GM12878 (cell line): ENCODE measurements at regions not wholly inside any gene's neighbourhood (a gene's known extent, or its start where the extent isn't known, plus 50 kb on each side); places are given as distances from the start of the nearest gene placed in this dataset.

ENCODE experiments used
- ATAC-seq: fragments of 200-7000 bp; cut with Tn5 transposase; 3 replicates; pipeline ENCODE4 v1.9.1; 2020; ENCODE audit warnings: mild to moderate bottlenecking, moderate library complexity
- BruUV-seq: library from RNA; stranded (reverse); fragments of 400-500 nt; replicated peaks from 2 replicates; lab custom pipeline; 2021; lab: Mats Ljungman, UMichigan
- CTCF ChIA-PET: fragments of 300-600 bp; sonication (Branson Sonifier 250); formaldehyde crosslinking; extraction: SDS; loops from one replicate; lab custom pipeline; 2021; ENCODE audit warnings: inconsistent platforms; lab: Yijun Ruan, JAX
- POLR2A ChIA-PET: fragments of 350-600 bp; formaldehyde crosslinking; extraction: SDS; loops from one replicate; lab custom pipeline; 2021; ENCODE audit warnings: inconsistent platforms; lab: Charles Lee
- RAD21 ChIA-PET: fragments of 300-600 bp; sonication (Branson Sonifier 250); formaldehyde crosslinking; loops from one replicate; lab custom pipeline; 2023; ENCODE audit warnings: antibody characterized with exemption; ENCODE audit not compliant: unreplicated experiment; lab: Charles Lee
- SMC1A ChIA-PET: fragments of 300-600 bp; sonication (Branson Sonifier 250); formaldehyde crosslinking; loops from one replicate; lab custom pipeline; 2023; ENCODE audit not compliant: unreplicated experiment, uncharacterized antibody; lab: Charles Lee
- DNase-seq: peaks from one replicate; pipeline ENCODE4 v3.0.0-alpha.2; 2011; ENCODE audit warnings: low read depth, low spot score
- FAIRE-seq: peaks from 3 replicates; lab custom pipeline; 2011; peaks lifted over from hg19 to GRCh38; lab: Jason Lieb, UNC
- H2AFZ ChIP-seq: 2 replicates; pipeline ENCODE4 v1.6.0; 2011; ENCODE audit warnings: low read depth, low read length, control low read depth; ENCODE audit not compliant: control insufficient read depth
- H3K27ac ChIP-seq: 2 replicates; pipeline ENCODE4 v1.5.1; 2011; ENCODE audit warnings: control low read depth; ENCODE audit not compliant: control insufficient read depth, insufficient read depth
- H3K27me3 ChIP-seq, 2 experiments: replicated peaks in 1 of 2; 2 replicates each; pipeline versions ENCODE4 v1.6.0 to v1.6.1; 2011; ENCODE audit warnings: low read length in 1 of 2; ENCODE audit not compliant: control insufficient read depth in 2 of 2, insufficient read depth in 2 of 2
- H3K36me3 ChIP-seq, 2 experiments: 2 replicates each; pipeline ENCODE4 v1.5.1; 2011; ENCODE audit warnings: low read length in 1 of 2; ENCODE audit not compliant: control insufficient read depth in 2 of 2, insufficient read depth in 2 of 2
- H3K4me1 ChIP-seq: 2 replicates; pipeline ENCODE4 v1.6.1; 2011; ENCODE audit warnings: mild to moderate bottlenecking, low read length, moderate library complexity, mixed read lengths; ENCODE audit not compliant: control insufficient read depth, insufficient read depth
- H3K4me2 ChIP-seq: 2 replicates; pipeline ENCODE4 v1.6.0; 2011; ENCODE audit warnings: control low read depth; ENCODE audit not compliant: control insufficient read depth, insufficient read depth
- H3K4me3 ChIP-seq: fragments of 200-600 bp; sonication (generic); 2 replicates; pipeline ENCODE4 v1.5.1; 2016
- H3K79me2 ChIP-seq: 2 replicates; pipeline ENCODE4 v1.6.0; 2011; ENCODE audit warnings: low read length; ENCODE audit not compliant: control insufficient read depth, insufficient read depth
- H3K9ac ChIP-seq: 2 replicates; pipeline ENCODE4 v1.8.0; 2011; ENCODE audit warnings: low read length, control low read depth, mixed read lengths; ENCODE audit not compliant: control insufficient read depth, insufficient read depth
- H3K9me3 ChIP-seq: replicated peaks from 3 replicates; pipeline ENCODE4 v1.5.1; 2011; ENCODE audit warnings: mild to moderate bottlenecking, low read length; ENCODE audit not compliant: control insufficient read depth, insufficient read depth
- H4K20me1 ChIP-seq: 2 replicates; pipeline ENCODE4 v1.6.0; 2011; ENCODE audit not compliant: control insufficient read depth, insufficient read depth
- BCL11A ChIP-seq: IDR thresholded peaks from 2 replicates; pipeline ENCODE4 v1.6.1; 2011; ENCODE audit warnings: low read depth, low read length
- CEBPB ChIP-seq, 2 experiments: fragments of 150-350 bp in 1 of 2; IDR thresholded peaks; 2 replicates each; pipeline ENCODE4 v1.6.1; 2012 to 2014; ENCODE audit warnings: low read depth in 2 of 2, low read length in 2 of 2, borderline replicate concordance in 1 of 2, inconsistent platforms in 1 of 2
- NBN ChIP-seq: fragments of 450-650 bp; IDR thresholded peaks from 2 replicates; pipeline ENCODE4 v1.6.1; 2016
- PAX8 ChIP-seq: fragments of 450-650 bp; IDR thresholded peaks from 2 replicates; pipeline ENCODE4 v1.6.1; 2017; ENCODE audit warnings: mild to moderate bottlenecking, moderate library complexity
- WGBS: methylation state at CpG from one replicate; pipeline ENCODE4 v1.1.6; 2016; ENCODE audit warnings: low lambda C conversion rate; ENCODE audit not compliant: insufficient replicate concordance, insufficient coverage; ENCODE audit errors: missing lambda C conversion rate; 5-methylcytosine and 5-hydroxymethylcytosine counted together
- in situ Hi-C: fragments of 300-500 bp; cut with MboI; formaldehyde crosslinking; loops from 9 replicates; pipeline ENCODE4 v1.14.3; 2018; ENCODE audit warnings: mixed read lengths
- intact Hi-C: fragments of 100-400 bp; cut with micrococcal nuclease; formaldehyde crosslinking; loops from one replicate; pipeline ENCODE4 v1.14.2; 2022; ENCODE audit not compliant: unreplicated experiment
- TF ChIP-seq, protein P1 (sequence below): fragments of 450-650 bp; IDR thresholded peaks from 2 replicates; pipeline ENCODE4 v1.6.1; 2018; ENCODE audit warnings: borderline replicate concordance, mild to moderate bottlenecking; ENCODE audit not compliant: partially characterized antibody
- TF ChIP-seq, protein P2 (sequence below): IDR thresholded peaks from 2 replicates; pipeline ENCODE4 v1.6.1; 2012; ENCODE audit warnings: low read depth, low read length, improper control_type of control experiment

DNA sequence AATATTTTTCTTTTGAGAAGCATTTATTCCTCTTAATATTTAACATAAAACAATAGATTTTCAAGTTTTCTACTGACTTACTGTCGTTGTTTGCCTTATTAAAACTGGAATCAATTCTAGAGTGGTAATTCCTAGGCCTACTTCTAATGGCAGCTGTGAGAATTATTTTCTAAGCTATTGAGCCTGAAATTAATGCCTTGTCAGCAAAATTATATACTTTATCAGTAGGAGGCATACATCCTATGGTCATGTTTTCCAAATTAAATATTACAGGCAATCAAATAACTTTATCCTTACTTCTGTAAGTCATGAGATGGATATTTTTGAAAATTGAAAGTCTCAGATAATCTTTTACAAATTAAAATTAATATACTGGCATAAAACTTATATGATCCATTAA lies 239.1 kb upstream of the CNTNAP4 start:
- TF ChIP-seq PAX8 (no peak), NBN (no peak), CEBPB (IDR thresholded peaks at IDR 0.05; ENCODE audit: borderline replicate concordance in 1 of 2, low read depth in 2 of 2, low read length in 2 of 2) (no peak), BCL11A (no peak)
- TF ChIP-seq, protein P1, sequence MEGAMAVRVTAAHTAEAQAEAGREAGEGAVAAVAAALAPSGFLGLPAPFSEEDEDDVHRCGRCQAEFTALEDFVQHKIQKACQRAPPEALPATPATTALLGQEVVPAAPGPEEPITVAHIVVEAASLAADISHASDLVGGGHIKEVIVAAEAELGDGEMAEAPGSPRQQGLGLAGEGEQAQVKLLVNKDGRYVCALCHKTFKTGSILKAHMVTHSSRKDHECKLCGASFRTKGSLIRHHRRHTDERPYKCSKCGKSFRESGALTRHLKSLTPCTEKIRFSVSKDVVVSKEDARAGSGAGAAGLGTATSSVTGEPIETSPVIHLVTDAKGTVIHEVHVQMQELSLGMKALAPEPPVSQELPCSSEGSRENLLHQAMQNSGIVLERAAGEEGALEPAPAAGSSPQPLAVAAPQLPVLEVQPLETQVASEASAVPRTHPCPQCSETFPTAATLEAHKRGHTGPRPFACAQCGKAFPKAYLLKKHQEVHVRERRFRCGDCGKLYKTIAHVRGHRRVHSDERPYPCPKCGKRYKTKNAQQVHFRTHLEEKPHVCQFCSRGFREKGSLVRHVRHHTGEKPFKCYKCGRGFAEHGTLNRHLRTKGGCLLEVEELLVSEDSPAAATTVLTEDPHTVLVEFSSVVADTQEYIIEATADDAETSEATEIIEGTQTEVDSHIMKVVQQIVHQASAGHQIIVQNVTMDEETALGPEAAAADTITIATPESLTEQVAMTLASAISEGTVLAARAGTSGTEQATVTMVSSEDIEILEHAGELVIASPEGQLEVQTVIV: no peak
- TF ChIP-seq, protein P2, sequence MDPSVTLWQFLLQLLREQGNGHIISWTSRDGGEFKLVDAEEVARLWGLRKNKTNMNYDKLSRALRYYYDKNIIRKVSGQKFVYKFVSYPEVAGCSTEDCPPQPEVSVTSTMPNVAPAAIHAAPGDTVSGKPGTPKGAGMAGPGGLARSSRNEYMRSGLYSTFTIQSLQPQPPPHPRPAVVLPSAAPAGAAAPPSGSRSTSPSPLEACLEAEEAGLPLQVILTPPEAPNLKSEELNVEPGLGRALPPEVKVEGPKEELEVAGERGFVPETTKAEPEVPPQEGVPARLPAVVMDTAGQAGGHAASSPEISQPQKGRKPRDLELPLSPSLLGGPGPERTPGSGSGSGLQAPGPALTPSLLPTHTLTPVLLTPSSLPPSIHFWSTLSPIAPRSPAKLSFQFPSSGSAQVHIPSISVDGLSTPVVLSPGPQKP: no peak
- Histone ChIP-seq H3K9me3 (no peaks in the 10 kb centered on the region), H3K27ac (no peak overlapping the region), H3K79me2 (no peaks in the 10 kb centered on the region), H3K9ac (no peak overlapping the region), H4K20me1 (no peaks in the 10 kb centered on the region), H3K27me3 (no peaks in the 10 kb centered on the region), H3K36me3 (no peaks in the 10 kb centered on the region), H2AFZ (no peak overlapping the region), H3K4me1 (no peaks in the 10 kb centered on the region), H3K4me2 (no peak overlapping the region), H3K4me3 (no peak overlapping the region)
- ChIA-PET POLR2A (no interaction called here), SMC1A (no interaction called here), CTCF (no interaction called here), RAD21 (no interaction called here)
- BruUV-seq: no TSS peak
- in situ Hi-C loops: no loop called here
- FAIRE-seq (no peak), DNase-seq (no peak), ATAC-seq (no peak)
- intact Hi-C loops: no loop called here
- WGBS: 0% methylated on average over 1 of the region's 1 CpG
